GM18870 (cell line): ENCODE measurements at regions not wholly inside any gene's neighbourhood (a gene's known extent, or its start where the extent isn't known, plus 50 kb on each side); places are given as distances from the start of the nearest gene placed in this dataset.

Experiments
- ATAC-seq: cut with Tn5 transposase; IDR thresholded peaks from one replicate; pipeline ENCODE4 v1.9.1; 2021; ENCODE audit warnings: moderate library complexity; ENCODE audit not compliant: unreplicated experiment

GRCh38 chr22:34696557-34696956 is 369.4 kb upstream of the ISX start:
- no peak for ATAC-seq

GRCh38 chr22:34702279-34702678 is 363.7 kb upstream of the ISX start:
- ATAC-seq: no peak

DNA sequence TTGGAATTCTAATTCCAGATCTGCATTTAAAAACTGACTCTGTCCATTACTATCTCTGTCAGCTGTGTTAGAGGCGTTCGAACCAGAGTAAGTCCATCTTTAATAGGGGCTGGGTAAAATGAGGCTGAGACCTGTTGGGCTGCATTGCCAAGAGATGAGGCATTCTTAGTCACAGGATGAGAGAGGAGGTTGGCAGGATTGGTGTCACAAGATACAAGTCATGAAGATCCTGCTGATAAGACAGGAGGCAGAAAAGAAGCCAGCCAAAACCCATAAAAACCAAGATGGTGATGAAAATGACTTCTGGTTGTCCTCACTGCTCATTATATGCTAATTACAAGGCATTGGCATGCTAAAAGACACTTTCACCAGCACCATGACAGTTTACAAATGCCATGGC is 356.3 kb upstream of the ISX start:
- ATAC-seq: no peak

- ATAC-seq: no peak
Measured at GRCh38 chr22:34722901-34723300, 343.1 kb upstream of the ISX start.

DNA sequence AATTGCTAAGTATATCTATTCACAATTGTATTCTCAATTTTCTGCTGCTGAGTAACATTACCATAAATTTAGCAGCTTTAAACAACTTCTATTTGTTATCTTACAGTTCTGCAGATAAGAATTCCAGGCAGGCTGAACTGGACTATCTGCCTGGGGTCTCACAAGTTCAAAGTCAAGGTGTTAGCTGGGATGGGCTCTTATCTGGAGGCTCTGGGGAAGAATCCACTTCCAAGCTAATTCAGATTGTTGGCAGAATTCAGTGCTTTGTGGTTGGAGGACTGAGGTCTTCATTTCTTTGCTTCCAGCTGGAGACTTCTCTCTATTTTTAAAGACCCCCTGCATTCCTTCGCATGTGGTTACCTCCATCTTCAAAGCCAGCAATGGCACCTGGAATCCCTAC is 329.9 kb upstream of the ISX start:
- no peak for ATAC-seq

DNA sequence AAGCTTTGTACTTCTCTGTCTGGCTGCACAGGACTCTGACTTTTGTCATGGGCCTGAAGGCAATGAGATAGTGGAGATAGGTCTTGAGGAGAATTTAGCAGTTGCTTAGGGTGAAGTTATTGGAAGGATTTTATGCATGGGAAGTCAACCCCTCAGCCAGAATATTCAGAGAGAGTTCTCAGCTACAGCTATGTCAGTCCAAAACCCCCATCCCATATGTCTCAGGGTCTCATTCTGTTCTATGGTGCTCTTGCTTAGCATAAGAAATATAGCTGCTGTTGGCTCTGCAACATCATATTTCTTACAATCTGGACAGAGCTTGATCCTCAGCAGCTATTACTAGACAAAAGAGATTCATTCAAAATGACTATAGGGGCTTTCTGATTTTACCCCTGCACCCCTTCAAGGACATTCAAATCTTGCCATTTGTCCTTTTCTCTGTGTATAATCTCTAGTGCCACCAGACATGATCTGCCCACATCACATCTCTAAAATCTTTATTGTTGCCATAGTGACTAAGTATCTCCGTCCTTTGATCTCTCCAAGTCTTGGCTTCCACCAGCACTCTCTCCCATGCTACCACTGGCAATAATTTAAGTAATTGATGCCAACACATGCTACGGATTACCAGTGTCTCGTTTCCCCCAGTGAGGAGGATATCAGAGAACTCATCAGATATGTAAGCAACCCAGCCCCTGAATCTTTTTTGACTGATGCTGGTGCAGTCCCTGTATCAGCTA is 327.1 kb upstream of the ISX start:
- no peak for ATAC-seq

DNA sequence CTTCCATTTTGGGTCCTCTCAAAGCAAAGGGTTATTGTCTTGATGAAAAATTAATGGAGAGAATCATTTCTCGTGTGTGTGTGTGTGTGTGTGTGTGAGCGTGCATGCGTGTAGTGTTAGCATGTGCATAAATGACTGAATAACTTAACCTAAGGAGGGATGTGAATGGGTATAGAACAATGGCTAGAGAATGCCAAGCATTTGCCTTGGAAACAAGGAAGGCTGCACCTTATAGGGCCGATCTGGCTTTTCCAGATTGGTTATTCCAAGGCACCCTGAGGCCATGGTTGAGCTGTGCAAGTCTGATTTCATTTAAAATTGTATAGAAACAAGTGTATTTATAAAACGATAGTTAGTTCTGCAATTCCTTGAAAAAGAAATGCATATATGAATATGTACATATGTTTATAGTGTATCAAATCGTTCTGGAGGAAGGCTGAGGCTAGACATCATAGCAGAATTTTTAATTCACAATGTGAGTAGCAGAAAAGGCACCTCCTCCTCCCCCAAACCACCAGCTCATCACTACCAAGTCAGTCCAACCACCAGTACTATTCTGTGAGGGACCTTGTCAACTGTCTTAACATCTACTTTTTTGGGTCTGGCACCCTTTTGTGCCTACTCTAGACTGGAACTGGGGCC is 322.7 kb upstream of the ISX start:
- no peak for ATAC-seq

GRCh38 chr22:34760276-34761008 is 305.5 kb upstream of the ISX start:
- no peak for ATAC-seq

GRCh38 chr22:34761111-34761510 is 304.8 kb upstream of the ISX start:
- no peak for ATAC-seq

GRCh38 chr22:34763496-34763895 is 302.5 kb upstream of the ISX start:
- ATAC-seq: no peak

DNA sequence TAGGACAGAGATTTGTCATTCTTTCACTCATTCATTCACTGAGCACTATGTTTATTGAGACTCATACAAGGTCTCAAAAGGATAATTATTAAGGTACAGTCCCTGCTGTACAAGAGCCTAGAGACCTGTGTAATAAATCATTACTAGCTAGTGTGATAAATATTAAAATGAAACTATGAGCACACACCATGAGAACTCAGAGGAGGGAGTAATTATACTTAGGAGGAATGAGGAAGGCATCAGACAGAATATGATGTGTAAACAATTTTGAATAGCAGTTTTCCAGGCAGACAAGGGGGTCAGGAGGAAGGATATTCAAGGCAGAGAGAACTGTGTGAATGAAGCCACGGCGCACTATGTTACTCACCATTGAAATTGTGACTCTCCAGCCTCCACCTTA is 300.8 kb upstream of the ISX start:
- no peak for ATAC-seq

DNA sequence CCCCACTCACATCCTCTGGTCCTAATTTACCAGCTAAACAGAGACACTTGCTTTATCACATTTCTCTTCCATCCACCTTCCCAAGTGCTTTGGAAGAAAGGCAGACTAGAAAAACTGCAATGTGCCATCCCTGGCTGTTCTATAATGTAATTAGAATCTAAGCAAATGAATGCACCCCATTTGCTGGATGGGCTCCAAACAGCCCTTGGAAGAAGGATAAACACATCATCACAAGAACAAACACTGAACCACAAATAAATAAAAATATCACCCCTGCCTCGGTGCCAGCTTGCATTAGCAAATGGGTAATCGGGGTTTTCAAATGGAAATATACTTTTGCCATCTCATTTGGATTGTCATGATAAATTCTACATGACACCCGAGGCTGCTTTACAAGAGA is 296.6 kb upstream of the ISX start:
- no peak for ATAC-seq

- ATAC-seq: no peak
Measured at GRCh38 chr22:34776817-34777216, 289.1 kb upstream of the ISX start.

DNA sequence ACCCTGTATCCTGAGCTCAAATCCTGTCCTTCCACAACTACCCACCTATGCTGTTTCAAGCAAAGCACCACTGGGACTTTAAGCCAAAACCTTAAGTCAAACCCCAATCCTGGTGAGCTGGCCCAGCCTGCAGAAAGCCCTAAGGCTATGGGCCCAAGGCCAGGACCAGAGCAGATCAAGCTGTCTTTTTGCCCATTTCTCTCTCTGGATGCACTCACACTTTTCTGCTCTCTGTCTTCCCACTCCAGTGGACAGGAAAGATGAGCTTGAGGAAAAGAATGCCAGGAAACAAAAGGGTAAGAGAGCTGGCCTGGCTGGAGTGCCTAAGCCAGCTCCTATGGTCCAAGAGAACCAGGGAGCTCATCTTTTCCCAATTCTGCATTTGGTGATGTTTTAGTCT is 284.3 kb upstream of the ISX start:
- ATAC-seq: no peak

DNA sequence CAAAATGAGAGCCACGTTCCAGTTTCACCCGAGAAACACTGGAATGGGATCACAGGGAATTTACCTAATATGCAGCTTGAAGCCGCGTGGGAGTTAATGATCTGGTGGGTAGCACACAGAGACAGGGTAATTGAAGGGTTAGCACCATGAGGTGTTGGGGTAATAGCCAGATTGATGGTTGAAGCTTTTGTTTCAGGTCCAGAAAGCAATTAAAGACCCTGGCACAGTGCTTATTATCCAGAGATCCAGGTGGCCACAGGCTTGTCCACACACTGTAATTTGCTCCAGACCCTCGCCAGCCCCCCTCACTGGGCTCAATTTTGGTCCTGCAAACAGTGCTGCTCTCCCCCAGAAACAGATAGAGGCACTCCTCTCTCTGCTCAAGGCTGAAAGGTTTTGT is 282.5 kb upstream of the ISX start:
- ATAC-seq: no peak

DNA sequence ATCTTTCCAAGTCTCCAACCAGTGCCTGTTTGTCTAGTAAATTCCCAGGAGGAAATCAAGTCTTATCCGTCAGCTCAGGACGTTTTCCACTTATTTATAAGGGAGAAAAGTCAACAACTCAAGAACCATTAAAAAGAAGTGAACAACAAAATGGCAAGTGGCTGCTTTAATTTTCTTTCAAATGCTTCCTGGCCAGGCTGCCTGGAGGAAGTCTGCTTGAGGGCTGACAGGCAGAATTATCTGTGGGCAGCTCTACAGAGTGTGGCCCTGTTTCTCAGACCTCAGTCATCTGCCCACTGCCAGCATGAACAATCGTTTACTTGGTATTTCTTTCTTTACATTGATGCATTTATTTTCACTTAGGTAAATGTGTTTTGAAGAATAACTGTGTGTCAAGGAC is 281.9 kb upstream of the ISX start:
- no peak for ATAC-seq

- ATAC-seq: no peak
Measured at GRCh38 chr22:34797826-34798225, 268.1 kb upstream of the ISX start.

- no peak for ATAC-seq
Measured at GRCh38 chr22:34798605-34799004, 267.4 kb upstream of the ISX start.

DNA sequence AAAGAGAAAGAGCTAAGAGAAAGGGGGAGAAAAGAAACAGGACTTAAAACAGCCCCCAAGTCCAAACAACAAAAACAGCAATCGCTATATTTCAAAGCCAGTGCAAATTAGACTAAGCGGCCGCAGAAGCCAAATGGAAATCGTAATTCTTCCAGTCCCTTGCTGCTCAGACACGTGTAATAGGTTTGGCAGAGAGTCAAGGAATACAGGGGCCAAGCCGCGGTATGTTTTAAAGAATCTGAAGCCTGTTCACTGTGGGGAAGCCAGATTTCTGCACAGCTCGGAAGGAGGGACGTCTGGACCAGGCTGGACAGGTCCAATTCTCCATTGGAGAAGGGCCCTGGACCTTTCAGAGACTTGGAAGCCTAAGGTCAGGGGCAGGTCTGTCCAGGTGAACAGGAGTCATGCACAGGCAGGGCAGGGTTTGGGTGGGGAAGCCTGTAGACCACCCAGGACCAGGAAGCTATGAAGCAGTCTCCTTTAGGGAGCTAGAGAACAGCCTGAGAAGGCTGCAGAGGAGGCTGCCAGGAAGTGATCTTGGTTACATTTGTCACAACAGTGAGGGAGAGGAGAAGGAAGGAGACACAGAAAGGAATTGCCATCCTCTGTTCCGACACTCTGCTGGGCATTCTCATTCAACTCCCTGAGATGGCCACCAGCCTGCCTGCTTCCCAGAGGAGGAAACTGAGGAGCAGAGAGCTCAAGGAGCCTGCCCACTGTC is 265.5 kb upstream of the ISX start:
- no peak for ATAC-seq

- ATAC-seq: no peak
Measured at GRCh38 chr22:34801221-34801620, 264.7 kb upstream of the ISX start.

DNA sequence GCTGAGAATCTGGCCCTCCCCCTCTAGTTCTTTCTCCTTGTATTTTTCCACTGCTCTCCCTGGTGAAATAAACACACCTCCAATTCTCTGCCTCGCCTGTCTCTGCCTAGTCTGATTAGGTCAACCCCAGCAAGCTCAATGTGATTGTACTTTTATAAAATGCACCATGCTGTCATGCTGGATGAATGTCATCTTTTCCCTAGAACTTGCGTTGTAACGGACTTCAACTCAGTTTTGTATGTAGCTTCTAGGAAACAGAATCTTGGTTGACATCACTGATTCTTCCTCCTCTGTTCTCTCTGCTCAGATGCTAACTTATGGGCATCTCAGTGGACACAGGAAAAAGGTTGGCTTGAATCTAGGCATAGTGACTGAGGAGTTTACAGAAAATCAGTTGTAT is 261.9 kb upstream of the ISX start:
- no peak for ATAC-seq

DNA sequence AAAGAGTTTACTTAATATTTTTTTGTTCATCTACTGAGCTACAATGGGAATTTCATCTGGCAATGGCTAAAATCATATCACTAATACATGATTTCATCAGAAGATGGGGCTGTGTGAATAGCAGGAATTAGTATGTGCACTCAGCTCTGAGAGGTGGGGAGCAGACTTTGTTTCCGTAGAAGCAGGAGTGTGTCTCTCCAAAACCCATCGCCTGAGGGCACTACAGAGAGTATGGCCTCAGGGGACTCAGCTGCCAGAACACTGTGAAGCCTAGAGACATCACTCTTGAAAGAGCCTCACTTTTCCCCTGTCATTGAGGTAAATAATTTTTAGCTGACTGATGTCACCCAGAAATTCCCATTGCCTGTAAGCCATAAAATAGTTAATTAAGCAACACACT is 261.4 kb upstream of the ISX start:
- ATAC-seq: no peak
